CD14-positive monocyte (primary cell): ENCODE measurements at regions not wholly inside any gene's neighbourhood (a gene's known extent, or its start where the extent isn't known, plus 50 kb on each side); places are given as distances from the start of the nearest gene placed in this dataset.

Experiments used
- DNase-seq, 3 donors: peaks; one replicate each; pipeline ENCODE4 v3.0.0-alpha.2; 2011 to 2022
- H2AFZ ChIP-seq: 2 replicates; pipeline ENCODE4 v1.6.0; 2012; ENCODE audit warnings: mild to moderate bottlenecking, low read depth, low read length, inconsistent platforms; ENCODE audit not compliant: insufficient read depth, poor library complexity, severe bottlenecking
- H3K27ac ChIP-seq, 2 donors: 1 replicate in 1 of 2; 2 replicates in 1 of 2; pipeline ENCODE4 v1.5.1; 2012 to 2013; ENCODE audit warnings: low read length in 2 of 2, control low read depth in 1 of 2, inconsistent platforms in 1 of 2, low read depth in 1 of 2, mild to moderate bottlenecking in 1 of 2
- H3K27me3 ChIP-seq, 2 donors: one replicate each; pipeline versions ENCODE4 v1.6.0 to v1.6.1; 2011 to 2013; ENCODE audit warnings: low read length in 2 of 2; ENCODE audit not compliant: control insufficient read depth in 2 of 2, insufficient read depth in 2 of 2
- H3K36me3 ChIP-seq, 2 donors: replicated peaks in 1 of 2; 1 replicate in 1 of 2; 2 replicates in 1 of 2; pipeline versions ENCODE4 v1.5.1 to v1.6.1; 2012 to 2013; ENCODE audit warnings: low read length in 2 of 2, control low read depth in 1 of 2, inconsistent platforms in 1 of 2, mild to moderate bottlenecking in 1 of 2; ENCODE audit not compliant: insufficient read depth in 2 of 2, control insufficient read depth in 1 of 2
- H3K4me1 ChIP-seq, 2 donors: 1 replicate in 1 of 2; 2 replicates in 1 of 2; pipeline versions ENCODE4 v1.5.1 to v1.6.1; 2012 to 2013; ENCODE audit warnings: low read length in 2 of 2, control low read depth in 1 of 2, inconsistent platforms in 1 of 2, mild to moderate bottlenecking in 1 of 2, moderate library complexity in 1 of 2; ENCODE audit not compliant: insufficient read depth in 2 of 2, control insufficient read depth in 1 of 2
- H3K4me2 ChIP-seq: replicated peaks from 2 replicates; pipeline ENCODE3; 2012; ENCODE audit warnings: low read length, moderate library complexity, mild to moderate bottlenecking; ENCODE audit not compliant: poor library complexity, severe bottlenecking; ENCODE audit errors: extremely low read depth
- H3K4me3 ChIP-seq, 3 experiments: fragments of 200-600 bp in 1 of 3; sonication (generic) in 1 of 3; replicated peaks in 1 of 3; 1 replicate in 2 of 3; 2 replicates in 1 of 3; pipeline ENCODE4 v1.5.1; 2011 to 2013; ENCODE audit warnings: low read length in 3 of 3, mild to moderate bottlenecking in 3 of 3, control low read depth in 2 of 3, low read depth in 2 of 3, inconsistent platforms in 1 of 3, moderate library complexity in 1 of 3
- H3K79me2 ChIP-seq: 2 replicates; pipeline ENCODE4 v1.6.0; 2012; ENCODE audit warnings: mild to moderate bottlenecking, control low read depth, inconsistent platforms, low read length, moderate library complexity; ENCODE audit not compliant: insufficient read depth
- H3K9ac ChIP-seq: 2 replicates; pipeline ENCODE4 v1.6.0; 2017; ENCODE audit warnings: low read length, mild to moderate bottlenecking; ENCODE audit not compliant: insufficient read depth, poor library complexity, severe bottlenecking
- H3K9me3 ChIP-seq, 2 donors: replicated peaks in 1 of 2; 1 replicate in 1 of 2; 2 replicates in 1 of 2; pipeline versions ENCODE4 v1.5.1 to v1.6.1; 2012 to 2013; ENCODE audit warnings: low read length in 2 of 2, control low read depth in 1 of 2; ENCODE audit not compliant: control insufficient read depth in 1 of 2, insufficient read depth in 1 of 2
- H4K20me1 ChIP-seq: 2 replicates; pipeline ENCODE4 v1.6.0; 2012; ENCODE audit warnings: mild to moderate bottlenecking, low read length, control low read depth, moderate library complexity; ENCODE audit not compliant: insufficient read depth
- H3K27ac Mint-ChIP-seq, 7 donors: one replicate each; pipeline ENCODE4 v1.8.0; 2020; ENCODE audit warnings: mild to moderate bottlenecking in 7 of 7, mixed read lengths in 7 of 7, moderate library complexity in 6 of 7, inconsistent platforms in 2 of 7
- H3K27me3 Mint-ChIP-seq, 3 donors: one replicate each; pipeline ENCODE4 v1.8.0; 2021 to 2022; ENCODE audit warnings: low read depth in 3 of 3, mild to moderate bottlenecking in 3 of 3, mixed read lengths in 3 of 3, moderate library complexity in 3 of 3, inconsistent platforms in 1 of 3
- H3K36me3 Mint-ChIP-seq, 2 donors: one replicate each; pipeline ENCODE4 v1.8.0; 2020; ENCODE audit warnings: mixed read lengths in 2 of 2, inconsistent platforms in 1 of 2, mild to moderate bottlenecking in 1 of 2
- H3K4me1 Mint-ChIP-seq: one replicate; pipeline ENCODE4 v1.8.0; 2020; ENCODE audit warnings: mild to moderate bottlenecking, mixed read lengths
- H3K4me3 Mint-ChIP-seq, 2 donors: one replicate each; pipeline ENCODE4 v1.8.0; 2020; ENCODE audit warnings: mild to moderate bottlenecking in 2 of 2, mixed read lengths in 2 of 2, moderate library complexity in 1 of 2
- H3K9me3 Mint-ChIP-seq, 7 donors: one replicate each; pipeline ENCODE4 v1.8.0; 2020 to 2022; ENCODE audit warnings: mixed read lengths in 7 of 7, mild to moderate bottlenecking in 6 of 7, moderate library complexity in 6 of 7, inconsistent platforms in 2 of 7
- CTCF ChIP-seq: fragments of 200-600 bp; IDR thresholded peaks from one replicate; pipeline ENCODE4 v1.8.0; 2022; ENCODE audit warnings: antibody characterized with exemption, mild to moderate bottlenecking
- WGBS: methylation state at CpG from one replicate; pipeline ENCODE4 v1.1.5; 2013; ENCODE audit warnings: missing lambda C conversion rate; ENCODE audit not compliant: insufficient coverage; 5-methylcytosine and 5-hydroxymethylcytosine counted together
- intact Hi-C, 2 donors: fragments of 100-400 bp; cut with micrococcal nuclease; formaldehyde crosslinking; loops; one replicate each; pipeline versions ENCODE4 v1.15.0 to v1.15.1; 2023

- Histone ChIP-seq H3K4me3 (no peak overlapping the region), H3K27ac (no peak overlapping the region), H2AFZ (no peak overlapping the region), H4K20me1 (no peaks in the 10 kb centered on the region), H3K4me2 (no peak overlapping the region), H3K27me3 (no peaks in the 10 kb centered on the region), H3K9me3 (no peaks in the 10 kb centered on the region), H3K79me2 (no peaks in the 10 kb centered on the region), H3K4me1 (no peaks in the 10 kb centered on the region), H3K36me3 (no peaks in the 10 kb centered on the region), H3K9ac (no peak overlapping the region)
- H3K4me1 Mint-ChIP-seq = no peaks in the 10 kb centered on the region
- no peak for DNase-seq
- peaks cover 0 to 6% (median 0%) of the 10 kb centered on the region in 3 donors for H3K27me3 Mint-ChIP-seq
- TF ChIP-seq CTCF = no peak
- H3K9me3 Mint-ChIP-seq = peaks cover 0 to 6% (median 1%) of the 10 kb centered on the region in 7 donors
- WGBS = 78% methylated on average over 1 of the region's 6 CpGs
- intact Hi-C loops = no loop called here
- H3K4me3 Mint-ChIP-seq = no peak overlapping the region
- no peaks in the 10 kb centered on the region for H3K36me3 Mint-ChIP-seq
- no peak overlapping the region for H3K27ac Mint-ChIP-seq
Observed at GRCh38 chr18:11496526-11497172, 112.7 kb upstream of the SLC35G4 start.

DNA sequence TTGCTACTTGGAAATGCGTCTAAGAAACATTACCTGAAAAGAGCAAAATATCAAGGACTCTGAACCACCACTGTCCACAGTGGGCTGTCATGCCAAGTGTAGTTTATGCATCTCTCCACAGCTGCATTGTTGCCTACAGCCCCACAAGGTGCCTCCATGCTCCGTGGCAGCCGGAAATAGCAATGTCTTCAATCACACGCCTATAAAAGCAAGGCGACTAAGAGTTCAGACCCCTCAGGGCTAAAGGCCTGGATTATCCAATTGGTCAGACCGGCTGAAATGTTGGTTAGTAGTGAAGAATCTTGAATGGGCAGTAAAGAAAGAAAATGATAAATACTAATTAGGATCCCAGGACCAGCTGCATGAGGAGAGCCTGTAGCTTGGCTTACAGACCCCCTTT, 114.0 kb upstream of the SLC35G4 start:
- H3K79me2 ChIP-seq = no peaks in the 10 kb centered on the region
- H3K4me3 ChIP-seq = no peak overlapping the region
- no peak overlapping the region for H2AFZ ChIP-seq
- Mint-ChIP-seq H3K9me3 (peaks cover 0 to 6% (median 2%) of the 10 kb centered on the region in 7 donors), H3K4me1 (no peaks in the 10 kb centered on the region), H3K27me3 (peaks cover 0 to 6% (median 0%) of the 10 kb centered on the region in 3 donors), H3K36me3 (no peaks in the 10 kb centered on the region), H3K4me3 (no peak overlapping the region), H3K27ac (no peak overlapping the region)
- H4K20me1 ChIP-seq = no peaks in the 10 kb centered on the region
- H3K9me3 ChIP-seq = no peaks in the 10 kb centered on the region
- no peaks in the 10 kb centered on the region for H3K27me3 ChIP-seq
- no peak overlapping the region for H3K4me2 ChIP-seq
- no peak overlapping the region for H3K27ac ChIP-seq
- TF ChIP-seq CTCF = no peak
- H3K4me1 ChIP-seq = no peaks in the 10 kb centered on the region
- 100% methylated on average over 2 of the region's 6 CpGs for WGBS
- no peaks in the 10 kb centered on the region for H3K36me3 ChIP-seq
- DNase-seq = no peak
- intact Hi-C loops = no loop called here
- H3K9ac ChIP-seq = no peak overlapping the region
